Keratinocyte (primary cell): ENCODE measurements at regions not wholly inside any gene's neighbourhood (a gene's known extent, or its start where the extent isn't known, plus 50 kb on each side); places are given as distances from the start of the nearest gene placed in this dataset.

Source experiments
- DNase-seq: peaks from one replicate; pipeline ENCODE4 v3.0.0-alpha.2; 2011; ENCODE audit warnings: low read depth, missing footprints, low spot score
- FAIRE-seq: peaks from 2 replicates; lab custom pipeline; 2011; peaks lifted over from hg19 to GRCh38; lab: Jason Lieb, UNC
- H2AFZ ChIP-seq: 2 replicates; pipeline ENCODE4 v1.6.0; 2012; ENCODE audit warnings: low read length, control low read depth, inconsistent platforms; ENCODE audit not compliant: control insufficient read depth
- H3K27ac ChIP-seq: 2 replicates; pipeline ENCODE4 v1.5.1; 2011; ENCODE audit warnings: low read length; ENCODE audit not compliant: control insufficient read depth, insufficient read depth
- H3K27me3 ChIP-seq: 3 replicates; pipeline ENCODE4 v1.6.0; 2011; ENCODE audit warnings: low read length; ENCODE audit not compliant: control insufficient read depth, insufficient read depth; ENCODE audit errors: extremely low read depth
- H3K36me3 ChIP-seq, 2 experiments: 2 replicates in 1 of 2; 3 replicates in 1 of 2; pipeline ENCODE4 v1.5.1; 2011; ENCODE audit warnings: low read length in 2 of 2, mild to moderate bottlenecking in 1 of 2; ENCODE audit not compliant: control insufficient read depth in 2 of 2, insufficient read depth in 2 of 2; ENCODE audit errors: extremely low read depth in 1 of 2
- H3K4me1 ChIP-seq: 3 replicates; pipeline ENCODE4 v1.5.1; 2011; ENCODE audit warnings: low read length; ENCODE audit not compliant: control insufficient read depth, insufficient read depth; ENCODE audit errors: extremely low read depth
- H3K4me2 ChIP-seq: 3 replicates; pipeline ENCODE4 v1.6.0; 2011; ENCODE audit warnings: low read depth, low read length; ENCODE audit not compliant: control insufficient read depth, insufficient read depth; ENCODE audit errors: extremely low read depth
- H3K4me3 ChIP-seq, 3 experiments: fragments of 200-600 bp in 1 of 3; sonication (generic) in 1 of 3; 2 replicates in 2 of 3; 3 replicates in 1 of 3; pipeline ENCODE4 v1.5.1; 2011 to 2016; ENCODE audit warnings: low read length in 3 of 3, mild to moderate bottlenecking in 3 of 3, control low read depth in 2 of 3, inconsistent platforms in 1 of 3, low read depth in 1 of 3, mixed read lengths in 1 of 3, mixed run types in 1 of 3, moderate library complexity in 1 of 3; ENCODE audit not compliant: control insufficient read depth in 2 of 3, insufficient read depth in 2 of 3; ENCODE audit errors: extremely low read depth in 1 of 3
- H3K79me2 ChIP-seq: 2 replicates; pipeline ENCODE4 v1.6.0; 2012; ENCODE audit warnings: low read length; ENCODE audit not compliant: control insufficient read depth, insufficient read depth
- H3K9ac ChIP-seq: 3 replicates; pipeline ENCODE4 v1.6.0; 2011; ENCODE audit warnings: low read length; ENCODE audit not compliant: control insufficient read depth, insufficient read depth; ENCODE audit errors: extremely low read depth
- H3K9me1 ChIP-seq: 3 replicates; pipeline ENCODE4 v1.6.0; 2011; ENCODE audit warnings: low read length; ENCODE audit not compliant: control insufficient read depth, insufficient read depth; ENCODE audit errors: extremely low read depth
- H3K9me3 ChIP-seq: 2 replicates; pipeline ENCODE4 v1.5.1; 2012; ENCODE audit warnings: low read depth, low read length; ENCODE audit not compliant: control insufficient read depth
- H4K20me1 ChIP-seq: 3 replicates; pipeline ENCODE4 v1.6.0; 2011; ENCODE audit warnings: low read length; ENCODE audit not compliant: control insufficient read depth, insufficient read depth; ENCODE audit errors: extremely low read depth
- CTCF ChIP-seq, 3 experiments: IDR thresholded peaks in 1 of 3; conservative IDR thresholded peaks in 1 of 3; optimal IDR thresholded peaks in 1 of 3; 2 replicates in 2 of 3; 3 replicates in 1 of 3; pipeline versions ENCODE3 to v1.5.1; 2011; ENCODE audit warnings: low read length in 3 of 3, mild to moderate bottlenecking in 3 of 3, moderate library complexity in 2 of 3, control low read depth in 1 of 3, inconsistent platforms in 1 of 3; ENCODE audit not compliant: insufficient read depth in 2 of 3; ENCODE audit errors: extremely low read depth in 1 of 3
- EZH2 ChIP-seq: IDR thresholded peaks from one replicate; pipeline ENCODE4 v1.6.1; 2012; ENCODE audit warnings: inconsistent platforms, mild to moderate bottlenecking, low read length, moderate library complexity
- dilution Hi-C: fragments of 300-500 bp; cut with MboI; formaldehyde crosslinking; loops from one replicate; pipeline ENCODE4 v1.7.0; 2020; ENCODE audit warnings: low sequenced_read_pairs; ENCODE audit not compliant: extremely low pct_ligation_motif_present

- dilution Hi-C loops = no loop called here
- Histone ChIP-seq H2AFZ (no peak overlapping the region), H3K9ac (no peak overlapping the region), H3K27ac (no peak overlapping the region), H3K4me1 (no peaks in the 10 kb centered on the region), H3K9me3 (no peaks in the 10 kb centered on the region), H3K27me3 (no peaks in the 10 kb centered on the region), H3K9me1 (no peaks in the 10 kb centered on the region), H3K79me2 (no peaks in the 10 kb centered on the region), H3K36me3 (no peaks in the 10 kb centered on the region), H3K4me3 (no peak overlapping the region), H4K20me1 (no peaks in the 10 kb centered on the region), H3K4me2 (no peak overlapping the region)
- DNase-seq = no peak
- TF ChIP-seq EZH2 = no peak
- no peak for FAIRE-seq
Measured at GRCh38 chr5:22938362-22938761, 85.2 kb upstream of the CDH12 start.

GRCh38 chr5:22928821-22929482, 75.8 kb upstream of the CDH12 start:
- no peak for FAIRE-seq
- dilution Hi-C loops = no loop called here
- no peak for TF ChIP-seq CTCF (optimal IDR thresholded peaks at IDR 0.05 in 1 of 3, IDR thresholded peaks at IDR 0.05 in 1 of 3, conservative IDR thresholded peaks at IDR 0.05 in 1 of 3; ENCODE audit: extremely low read depth in 1 of 3, insufficient read depth in 2 of 3, low read length in 3 of 3)
- no peak for TF ChIP-seq EZH2
- H3K27me3 ChIP-seq = no peaks in the 10 kb centered on the region
- no peaks in the 10 kb centered on the region for H3K36me3 ChIP-seq
- no peak overlapping the region for H3K4me2 ChIP-seq
- DNase-seq = no peak
- H3K27ac ChIP-seq = no peak overlapping the region
- H3K4me1 ChIP-seq = no peaks in the 10 kb centered on the region
- H2AFZ ChIP-seq = no peak overlapping the region
- H4K20me1 ChIP-seq = no peaks in the 10 kb centered on the region
- H3K9me3 ChIP-seq = no peaks in the 10 kb centered on the region
- H3K79me2 ChIP-seq = no peaks in the 10 kb centered on the region
- H3K4me3 ChIP-seq = no peak overlapping the region
- H3K9me1 ChIP-seq = no peaks in the 10 kb centered on the region
- no peak overlapping the region for H3K9ac ChIP-seq

- H4K20me1 ChIP-seq = no peaks in the 10 kb centered on the region
- no peak overlapping the region for H2AFZ ChIP-seq
- H3K27me3 ChIP-seq = no peaks in the 10 kb centered on the region
- no peaks in the 10 kb centered on the region for H3K36me3 ChIP-seq
- dilution Hi-C loops = no loop called here
- no peaks in the 10 kb centered on the region for H3K9me1 ChIP-seq
- no peaks in the 10 kb centered on the region for H3K79me2 ChIP-seq
- TF ChIP-seq EZH2 (no peak), CTCF (optimal IDR thresholded peaks at IDR 0.05 in 1 of 3, IDR thresholded peaks at IDR 0.05 in 1 of 3, conservative IDR thresholded peaks at IDR 0.05 in 1 of 3; ENCODE audit: extremely low read depth in 1 of 3, insufficient read depth in 2 of 3, low read length in 3 of 3) (no peak)
- no peak for DNase-seq
- H3K9ac ChIP-seq = no peak overlapping the region
- no peak overlapping the region for H3K4me2 ChIP-seq
- no peaks in the 10 kb centered on the region for H3K9me3 ChIP-seq
- no peak overlapping the region for H3K4me3 ChIP-seq
- no peaks in the 10 kb centered on the region for H3K4me1 ChIP-seq
- no peak overlapping the region for H3K27ac ChIP-seq
- no peak for FAIRE-seq
Measured at GRCh38 chr5:22926574-22926973, 73.4 kb upstream of the CDH12 start.
